ENCODE measurements at regions not wholly inside any gene's neighbourhood (a gene's known extent, or its start where the extent isn't known, plus 50 kb on each side); places are given as distances from the start of the nearest gene placed in this dataset.

DNA sequence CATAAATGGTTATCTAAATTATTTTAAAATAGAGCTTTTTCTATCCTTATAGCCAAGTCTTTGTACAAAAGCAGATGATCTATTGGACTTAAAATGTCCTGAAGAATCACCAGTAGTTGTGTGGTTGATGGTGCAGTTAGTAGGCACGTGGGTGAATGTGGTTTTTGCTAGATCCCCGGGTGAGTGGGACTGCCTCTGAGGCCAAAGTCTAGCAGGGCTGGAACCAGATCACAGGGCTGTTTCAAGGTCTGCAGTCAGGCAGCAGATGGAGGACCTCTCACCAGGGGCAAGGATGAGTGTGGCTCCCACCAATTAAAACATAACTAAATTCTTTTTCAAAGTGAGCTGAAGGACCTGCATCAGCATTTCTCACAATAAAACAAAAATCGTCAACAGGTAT, 604.7 kb upstream of the FTMT start:
- TF ChIP-seq, protein P1, sequence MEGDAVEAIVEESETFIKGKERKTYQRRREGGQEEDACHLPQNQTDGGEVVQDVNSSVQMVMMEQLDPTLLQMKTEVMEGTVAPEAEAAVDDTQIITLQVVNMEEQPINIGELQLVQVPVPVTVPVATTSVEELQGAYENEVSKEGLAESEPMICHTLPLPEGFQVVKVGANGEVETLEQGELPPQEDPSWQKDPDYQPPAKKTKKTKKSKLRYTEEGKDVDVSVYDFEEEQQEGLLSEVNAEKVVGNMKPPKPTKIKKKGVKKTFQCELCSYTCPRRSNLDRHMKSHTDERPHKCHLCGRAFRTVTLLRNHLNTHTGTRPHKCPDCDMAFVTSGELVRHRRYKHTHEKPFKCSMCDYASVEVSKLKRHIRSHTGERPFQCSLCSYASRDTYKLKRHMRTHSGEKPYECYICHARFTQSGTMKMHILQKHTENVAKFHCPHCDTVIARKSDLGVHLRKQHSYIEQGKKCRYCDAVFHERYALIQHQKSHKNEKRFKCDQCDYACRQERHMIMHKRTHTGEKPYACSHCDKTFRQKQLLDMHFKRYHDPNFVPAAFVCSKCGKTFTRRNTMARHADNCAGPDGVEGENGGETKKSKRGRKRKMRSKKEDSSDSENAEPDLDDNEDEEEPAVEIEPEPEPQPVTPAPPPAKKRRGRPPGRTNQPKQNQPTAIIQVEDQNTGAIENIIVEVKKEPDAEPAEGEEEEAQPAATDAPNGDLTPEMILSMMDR (CRISPR knock-in tag; IDR thresholded peaks at IDR 0.05), result no peak
- TF ChIP-seq ASH2L (IDR thresholded peaks at IDR 0.05; ENCODE audit: insufficient read length, low read depth, low read length) (no peak), ETV5 (CRISPR knock-in tag; IDR thresholded peaks at IDR 0.05; ENCODE audit: borderline replicate concordance) (no peak), ZKSCAN1 (IDR thresholded peaks at IDR 0.05; ENCODE audit: low read length) (no peak), ETV6 (CRISPR knock-in tag; conservative IDR thresholded peaks at IDR 0.05) (no peak), ZNF24 (IDR thresholded peaks at IDR 0.05) (no peak), ELF3 (CRISPR knock-in tag; IDR thresholded peaks at IDR 0.05) (no peak)
- TF ChIP-seq, protein P2, sequence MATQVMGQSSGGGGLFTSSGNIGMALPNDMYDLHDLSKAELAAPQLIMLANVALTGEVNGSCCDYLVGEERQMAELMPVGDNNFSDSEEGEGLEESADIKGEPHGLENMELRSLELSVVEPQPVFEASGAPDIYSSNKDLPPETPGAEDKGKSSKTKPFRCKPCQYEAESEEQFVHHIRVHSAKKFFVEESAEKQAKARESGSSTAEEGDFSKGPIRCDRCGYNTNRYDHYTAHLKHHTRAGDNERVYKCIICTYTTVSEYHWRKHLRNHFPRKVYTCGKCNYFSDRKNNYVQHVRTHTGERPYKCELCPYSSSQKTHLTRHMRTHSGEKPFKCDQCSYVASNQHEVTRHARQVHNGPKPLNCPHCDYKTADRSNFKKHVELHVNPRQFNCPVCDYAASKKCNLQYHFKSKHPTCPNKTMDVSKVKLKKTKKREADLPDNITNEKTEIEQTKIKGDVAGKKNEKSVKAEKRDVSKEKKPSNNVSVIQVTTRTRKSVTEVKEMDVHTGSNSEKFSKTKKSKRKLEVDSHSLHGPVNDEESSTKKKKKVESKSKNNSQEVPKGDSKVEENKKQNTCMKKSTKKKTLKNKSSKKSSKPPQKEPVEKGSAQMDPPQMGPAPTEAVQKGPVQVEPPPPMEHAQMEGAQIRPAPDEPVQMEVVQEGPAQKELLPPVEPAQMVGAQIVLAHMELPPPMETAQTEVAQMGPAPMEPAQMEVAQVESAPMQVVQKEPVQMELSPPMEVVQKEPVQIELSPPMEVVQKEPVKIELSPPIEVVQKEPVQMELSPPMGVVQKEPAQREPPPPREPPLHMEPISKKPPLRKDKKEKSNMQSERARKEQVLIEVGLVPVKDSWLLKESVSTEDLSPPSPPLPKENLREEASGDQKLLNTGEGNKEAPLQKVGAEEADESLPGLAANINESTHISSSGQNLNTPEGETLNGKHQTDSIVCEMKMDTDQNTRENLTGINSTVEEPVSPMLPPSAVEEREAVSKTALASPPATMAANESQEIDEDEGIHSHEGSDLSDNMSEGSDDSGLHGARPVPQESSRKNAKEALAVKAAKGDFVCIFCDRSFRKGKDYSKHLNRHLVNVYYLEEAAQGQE (IDR thresholded peaks at IDR 0.05; ENCODE audit: borderline replicate concordance in 1 of 2, low read depth in 1 of 2, low read length in 2 of 2), result no peak
